ENCODE measurements at regions not wholly inside any gene's neighbourhood (a gene's known extent, or its start where the extent isn't known, plus 50 kb on each side); places are given as distances from the start of the nearest gene placed in this dataset.

- TF ChIP-seq CTCF (IDR thresholded peaks at IDR 0.05) (no peak), POLR2A (IDR thresholded peaks at IDR 0.05) (no peak)
Observed at GRCh38 chr3:87733671-87734367, 325.0 kb downstream of the CGGBP1 start.

Data from lower leg skin (tissue), 3 donors.